Muscle layer of duodenum (tissue), 2 donors: ENCODE measurements at regions not wholly inside any gene's neighbourhood (a gene's known extent, or its start where the extent isn't known, plus 50 kb on each side); places are given as distances from the start of the nearest gene placed in this dataset.

ENCODE experiments used
- H3K27ac ChIP-seq: one replicate; pipeline ENCODE4 v1.7.0; 2013; ENCODE audit warnings: mild to moderate bottlenecking, low read length
- H3K27me3 ChIP-seq: one replicate; pipeline ENCODE4 v1.7.0; 2013; ENCODE audit warnings: low read depth, mild to moderate bottlenecking, control low read depth, low read length
- H3K36me3 ChIP-seq, 2 donors: one replicate each; pipeline ENCODE4 v1.7.0; 2013; ENCODE audit warnings: low read length in 2 of 2, control low read depth in 1 of 2, mild to moderate bottlenecking in 1 of 2; ENCODE audit not compliant: insufficient read depth in 2 of 2, control insufficient read depth in 1 of 2
- H3K4me1 ChIP-seq, 2 donors: one replicate each; pipeline ENCODE4 v1.7.0; 2013; ENCODE audit warnings: low read length in 2 of 2, mild to moderate bottlenecking in 2 of 2, control low read depth in 1 of 2, moderate library complexity in 1 of 2; ENCODE audit not compliant: insufficient read depth in 2 of 2, control insufficient read depth in 1 of 2
- H3K4me3 ChIP-seq, 2 donors: one replicate each; pipeline ENCODE4 v1.7.0; 2013; ENCODE audit warnings: low read length in 2 of 2, low read depth in 1 of 2, mild to moderate bottlenecking in 1 of 2
- H3K9me3 ChIP-seq, 2 donors: one replicate each; pipeline ENCODE4 v1.7.0; 2013; ENCODE audit warnings: low read length in 2 of 2, control low read depth in 1 of 2, mild to moderate bottlenecking in 1 of 2; ENCODE audit not compliant: control insufficient read depth in 1 of 2
- donor health status: healthy.

DNA sequence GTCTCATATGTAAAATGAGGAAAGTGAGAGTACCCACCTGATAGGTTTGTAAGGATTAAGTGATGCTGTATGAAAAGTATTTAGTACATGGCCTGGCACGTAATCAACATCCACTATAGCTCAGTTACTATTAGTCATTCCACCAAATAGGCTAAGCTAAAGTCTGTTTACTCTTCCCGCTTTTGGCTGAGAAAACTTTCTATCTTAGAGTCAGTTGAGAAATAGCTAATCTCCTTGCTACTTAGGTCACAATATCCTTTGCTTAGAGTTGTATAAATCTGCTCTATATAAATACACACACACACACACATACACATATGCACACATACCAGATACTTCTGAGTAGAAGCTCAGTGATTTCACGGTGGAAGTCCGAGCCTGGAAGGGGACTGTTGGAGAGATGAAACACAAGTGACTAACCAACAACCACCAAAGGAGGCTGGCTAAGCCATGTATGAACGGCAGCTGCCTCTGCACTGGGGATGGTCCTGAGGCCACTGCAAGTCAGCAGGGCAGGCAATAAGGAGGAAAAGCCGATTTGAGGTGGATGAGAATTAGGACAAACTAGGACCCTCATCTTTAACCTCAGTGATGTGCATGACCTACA is 104.6 kb upstream of the EPHA4 start:
- no peaks in the 10 kb centered on the region for H3K36me3 ChIP-seq
- H3K9me3 ChIP-seq = no peaks in the 10 kb centered on the region
- H3K4me3 ChIP-seq = no peak overlapping the region
- no peaks in the 10 kb centered on the region for H3K4me1 ChIP-seq
- no peak overlapping the region for H3K27ac ChIP-seq
- no peaks in the 10 kb centered on the region for H3K27me3 ChIP-seq

DNA sequence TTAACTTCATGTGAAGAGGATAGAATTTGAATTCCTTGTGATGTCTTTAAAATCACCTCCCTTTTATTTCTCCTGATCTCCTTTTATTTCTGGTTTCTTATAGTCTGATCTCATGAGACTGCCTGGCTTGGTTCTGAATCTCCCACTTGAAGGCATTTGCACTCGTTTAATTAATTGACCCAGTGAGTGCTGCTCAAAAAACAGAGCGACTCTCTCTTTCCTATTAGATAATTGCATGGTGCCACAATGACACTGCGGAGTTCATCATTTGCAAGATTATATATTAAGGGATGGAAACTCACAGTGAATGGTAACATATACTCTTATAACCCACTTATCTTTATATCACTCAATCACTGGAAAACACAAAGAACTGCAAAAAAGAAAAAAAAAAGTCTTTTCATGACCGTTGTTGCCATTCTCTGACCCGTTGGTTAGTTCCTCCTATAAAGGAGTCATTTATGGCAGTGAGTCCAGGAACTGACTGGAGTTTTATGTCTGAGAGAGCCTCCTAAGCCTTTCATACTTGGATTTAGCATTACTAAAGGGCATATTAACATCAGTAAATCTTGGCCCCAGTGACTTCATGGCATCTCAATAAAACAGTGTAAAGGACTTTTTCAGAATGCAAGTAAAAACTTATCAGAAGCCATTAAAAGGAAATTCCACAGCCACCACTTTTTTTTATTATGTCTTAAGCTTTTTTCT is 103.3 kb upstream of the EPHA4 start:
- Histone ChIP-seq H3K27ac (no peak overlapping the region), H3K27me3 (no peaks in the 10 kb centered on the region), H3K4me3 (no peak overlapping the region), H3K36me3 (no peaks in the 10 kb centered on the region), H3K9me3 (no peaks in the 10 kb centered on the region), H3K4me1 (no peaks in the 10 kb centered on the region)

DNA sequence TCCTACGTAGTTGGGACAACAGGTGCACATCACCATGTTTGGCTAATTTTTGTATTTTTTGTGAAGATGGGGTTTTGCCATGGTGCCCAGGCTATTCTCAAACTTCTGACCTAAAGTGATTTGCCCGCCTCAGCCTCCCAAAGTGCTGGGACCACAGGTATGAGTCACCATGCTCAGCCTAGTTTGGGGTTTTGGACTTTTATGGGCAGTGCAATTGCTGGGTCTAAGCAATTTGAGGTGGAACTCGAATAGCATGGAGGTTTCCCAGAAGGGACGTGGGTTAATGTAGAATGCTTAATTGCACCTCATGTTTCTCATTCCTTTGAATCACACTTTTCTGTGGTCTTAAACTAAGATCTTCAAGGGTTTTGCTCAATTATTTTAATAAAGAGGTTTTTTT is 102.3 kb upstream of the EPHA4 start:
- no peaks in the 10 kb centered on the region for H3K36me3 ChIP-seq
- H3K27ac ChIP-seq = no peak overlapping the region
- no peaks in the 10 kb centered on the region for H3K9me3 ChIP-seq
- H3K27me3 ChIP-seq = no peaks in the 10 kb centered on the region
- no peak overlapping the region for H3K4me3 ChIP-seq
- no peaks in the 10 kb centered on the region for H3K4me1 ChIP-seq

DNA sequence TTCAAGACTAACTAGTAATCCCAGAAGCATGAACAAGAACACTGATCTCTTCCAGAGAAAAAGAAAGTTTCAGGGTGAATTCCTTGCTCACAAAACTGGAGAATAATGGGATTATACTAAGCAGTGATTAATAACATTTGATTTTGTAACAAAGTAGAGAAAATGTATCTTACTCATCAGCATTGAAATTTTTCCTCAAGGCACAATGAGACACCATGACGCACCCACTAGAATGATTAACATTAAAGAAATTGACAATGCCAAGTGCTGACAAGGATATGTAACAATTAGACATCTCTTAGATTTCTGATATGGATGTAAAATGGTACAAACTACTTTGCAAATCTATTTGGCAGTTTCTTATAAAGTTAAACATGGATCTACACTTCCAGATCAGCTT is 101.1 kb upstream of the EPHA4 start:
- Histone ChIP-seq H3K4me3 (no peak overlapping the region), H3K4me1 (no peaks in the 10 kb centered on the region), H3K9me3 (no peaks in the 10 kb centered on the region), H3K36me3 (no peaks in the 10 kb centered on the region), H3K27me3 (no peaks in the 10 kb centered on the region), H3K27ac (no peak overlapping the region)

DNA sequence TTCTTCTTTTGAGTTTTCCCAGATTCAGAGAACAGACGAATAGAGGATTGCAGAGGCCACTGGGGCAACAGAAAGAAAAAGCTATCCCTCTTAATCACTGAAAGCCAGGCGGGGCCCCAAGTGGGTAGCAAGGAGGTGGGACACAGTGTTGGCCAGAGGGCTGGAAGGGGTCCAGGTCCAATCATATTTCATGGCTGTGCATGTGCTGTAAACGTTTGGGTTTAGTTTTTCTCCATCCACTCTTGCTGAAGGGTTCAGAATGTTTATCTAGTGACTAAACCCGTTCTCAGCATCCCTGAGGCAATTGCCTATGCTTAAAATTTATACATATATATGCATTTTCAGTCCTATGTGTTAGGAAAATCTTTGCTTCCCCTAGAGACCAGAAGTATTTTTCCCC is 99.4 kb upstream of the EPHA4 start:
- H3K9me3 ChIP-seq = no peaks in the 10 kb centered on the region
- H3K27ac ChIP-seq = no peak overlapping the region
- H3K4me3 ChIP-seq = no peak overlapping the region
- no peaks in the 10 kb centered on the region for H3K27me3 ChIP-seq
- no peaks in the 10 kb centered on the region for H3K36me3 ChIP-seq
- no peaks in the 10 kb centered on the region for H3K4me1 ChIP-seq

DNA sequence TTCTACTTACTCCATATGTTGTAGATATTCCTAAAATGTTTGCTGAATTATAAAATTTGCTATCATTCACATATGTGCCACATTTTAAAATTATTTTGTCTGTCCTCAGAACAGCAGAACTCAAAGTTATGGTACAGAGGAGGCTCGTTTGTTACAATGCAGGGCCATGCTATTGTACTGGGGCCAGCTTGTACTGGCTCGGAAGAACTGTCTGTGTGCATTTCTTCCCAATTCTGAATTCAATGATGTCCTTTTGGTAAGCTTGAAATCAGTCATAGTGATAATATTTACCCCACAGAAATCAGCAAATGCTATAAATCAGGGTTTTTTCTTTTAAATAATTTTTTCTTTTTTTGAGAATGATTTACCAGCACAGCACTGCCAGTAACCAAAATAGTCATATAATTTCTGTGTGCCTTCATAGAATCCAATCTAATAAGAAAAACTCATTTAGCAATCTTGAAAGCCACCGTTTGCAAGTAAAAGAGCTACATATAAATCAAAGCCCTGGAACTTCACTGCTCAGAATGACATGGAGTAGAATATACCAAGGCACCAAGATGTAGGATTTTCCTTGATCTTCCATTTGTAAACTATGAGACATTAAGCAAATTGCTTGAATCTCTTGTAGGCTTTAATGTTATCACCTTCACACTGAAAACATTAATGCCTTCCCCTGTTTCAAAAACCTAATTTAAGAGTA is 90.7 kb upstream of the EPHA4 start:
- Histone ChIP-seq H3K4me1 (no peaks in the 10 kb centered on the region), H3K27ac (no peak overlapping the region), H3K27me3 (no peaks in the 10 kb centered on the region), H3K36me3 (no peaks in the 10 kb centered on the region), H3K4me3 (no peak overlapping the region), H3K9me3 (no peaks in the 10 kb centered on the region)

DNA sequence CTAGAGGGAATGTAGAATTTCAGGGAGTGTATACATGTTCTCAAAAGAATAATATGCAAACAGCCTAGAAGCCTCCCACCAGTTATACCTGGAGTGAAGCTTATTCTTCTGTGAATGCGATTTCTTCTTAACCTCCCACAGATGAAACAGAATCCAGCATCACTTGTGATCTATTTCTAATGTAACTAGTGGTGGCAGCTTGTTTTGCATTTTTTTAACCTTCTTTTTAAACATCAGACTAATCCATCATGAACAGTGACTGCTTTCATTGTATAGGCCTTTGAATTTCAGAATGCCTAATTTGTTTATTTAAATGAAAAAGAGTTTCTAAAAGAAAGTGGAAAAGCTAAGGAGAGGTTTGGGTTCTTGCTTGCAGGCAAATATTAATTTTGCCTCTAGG is 85.7 kb upstream of the EPHA4 start:
- no peak overlapping the region for H3K27ac ChIP-seq
- H3K27me3 ChIP-seq = no peaks in the 10 kb centered on the region
- H3K36me3 ChIP-seq = no peaks in the 10 kb centered on the region
- H3K4me3 ChIP-seq = no peak overlapping the region
- no peaks in the 10 kb centered on the region for H3K4me1 ChIP-seq
- H3K9me3 ChIP-seq = no peaks in the 10 kb centered on the region

DNA sequence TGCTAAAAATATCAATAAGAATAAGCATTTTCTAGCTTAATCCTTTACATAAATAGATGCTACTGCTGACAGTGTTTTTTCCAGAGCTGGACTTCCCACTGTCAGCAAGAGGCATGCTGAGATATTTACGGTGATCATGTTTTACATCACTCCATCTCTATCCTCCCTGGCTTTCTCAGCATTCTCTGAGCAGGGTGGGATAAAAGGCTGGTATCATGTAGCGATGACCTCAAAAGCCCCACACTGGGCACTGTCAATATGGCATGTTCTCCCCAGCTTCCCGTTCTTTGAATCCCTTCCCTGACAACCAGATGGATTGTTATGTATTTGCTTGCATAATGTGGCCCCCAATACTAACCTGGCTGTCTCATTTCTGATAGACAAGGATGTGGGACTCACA is 83.2 kb upstream of the EPHA4 start:
- no peaks in the 10 kb centered on the region for H3K36me3 ChIP-seq
- no peaks in the 10 kb centered on the region for H3K4me1 ChIP-seq
- H3K27ac ChIP-seq = no peak overlapping the region
- H3K27me3 ChIP-seq = no peaks in the 10 kb centered on the region
- H3K9me3 ChIP-seq = no peaks in the 10 kb centered on the region
- no peak overlapping the region for H3K4me3 ChIP-seq

DNA sequence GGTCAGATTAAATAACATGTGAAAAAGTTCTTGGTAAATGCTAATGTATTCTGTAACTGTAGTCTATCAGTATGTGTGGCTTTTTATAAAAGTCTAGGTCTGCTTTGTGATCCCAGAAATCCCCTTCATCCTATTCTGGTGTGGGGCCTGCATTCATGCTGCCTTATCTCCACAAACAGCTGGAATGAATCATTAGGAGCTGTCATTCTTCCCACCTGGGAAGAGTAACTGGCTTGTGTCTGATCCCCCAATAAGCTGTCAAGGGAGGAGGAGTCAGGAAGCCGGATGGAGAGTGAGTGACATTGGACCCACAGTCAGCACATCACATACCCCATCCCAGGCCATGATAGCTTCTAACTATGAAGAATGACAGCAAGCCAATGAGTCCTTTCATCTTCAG is 81.1 kb upstream of the EPHA4 start:
- Histone ChIP-seq H3K4me1 (no peaks in the 10 kb centered on the region), H3K9me3 (no peaks in the 10 kb centered on the region), H3K36me3 (no peaks in the 10 kb centered on the region), H3K27ac (no peak overlapping the region), H3K27me3 (no peaks in the 10 kb centered on the region), H3K4me3 (no peak overlapping the region)

DNA sequence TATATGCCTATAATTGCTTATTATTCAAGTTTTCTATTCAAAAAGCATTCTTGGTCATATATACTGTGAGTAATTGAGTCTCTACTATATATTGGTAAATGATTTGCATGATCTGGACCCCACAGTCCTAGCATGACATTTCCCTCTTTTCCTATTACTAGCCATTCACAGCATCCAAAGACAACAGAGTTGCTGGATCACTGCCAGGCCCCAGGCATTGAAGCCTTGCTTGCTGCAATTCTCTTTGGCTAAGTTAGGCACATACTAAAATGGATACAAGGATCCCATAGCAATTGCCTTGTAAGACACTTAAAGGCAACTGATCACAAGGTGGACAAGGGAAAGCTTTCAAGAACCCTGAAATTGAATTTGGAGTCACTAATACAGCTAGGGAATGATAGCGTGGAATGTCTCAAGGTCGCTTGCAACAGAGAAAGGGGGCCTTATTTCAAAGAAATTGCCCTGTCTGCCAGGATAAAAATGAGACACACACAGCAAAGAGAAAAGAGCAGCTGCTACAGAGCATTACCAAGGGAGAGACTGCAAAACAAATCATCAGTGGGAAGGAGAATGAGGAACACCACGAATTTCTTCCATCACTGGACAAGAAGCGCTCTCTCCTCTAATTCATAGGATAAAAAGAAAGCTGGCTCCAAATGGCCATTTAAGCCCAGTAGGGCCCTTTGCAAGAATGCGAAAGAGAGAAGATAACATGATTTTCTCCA is 77.1 kb upstream of the EPHA4 start:
- Histone ChIP-seq H3K9me3 (no peaks in the 10 kb centered on the region), H3K4me1 (no peaks in the 10 kb centered on the region), H3K4me3 (no peak overlapping the region), H3K36me3 (no peaks in the 10 kb centered on the region), H3K27ac (no peak overlapping the region), H3K27me3 (no peaks in the 10 kb centered on the region)

DNA sequence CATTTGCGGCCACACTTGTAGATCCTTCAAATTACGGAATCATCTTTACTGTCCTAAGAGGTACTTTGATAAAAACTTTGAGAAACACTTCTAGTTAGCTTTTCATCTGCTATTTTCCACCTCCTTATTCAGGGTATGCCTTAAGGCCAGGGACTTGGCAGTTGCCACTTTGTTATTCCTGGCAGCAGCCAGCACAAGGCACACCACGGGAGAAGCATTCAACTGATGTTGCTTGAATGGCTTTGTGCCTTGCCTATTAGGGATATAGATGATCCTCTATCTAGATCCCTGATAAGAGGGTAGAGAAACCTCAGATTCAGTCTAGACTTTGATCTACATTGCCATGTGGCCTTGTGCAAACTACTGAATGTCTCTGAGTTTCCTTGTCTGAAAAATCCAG is 70.3 kb upstream of the EPHA4 start:
- Histone ChIP-seq H3K4me3 (no peak overlapping the region), H3K4me1 (no peaks in the 10 kb centered on the region), H3K9me3 (no peaks in the 10 kb centered on the region), H3K27ac (no peak overlapping the region), H3K36me3 (no peaks in the 10 kb centered on the region), H3K27me3 (no peaks in the 10 kb centered on the region)
